Stimulated activated CD8-positive, alpha-beta memory T cell treated with anti-CD3 and anti-CD28 coated beads, Interleukin-15, amount 100 ng/mL, for 1 hour (primary cell): ENCODE measurements at regions not wholly inside any gene's neighbourhood (a gene's known extent, or its start where the extent isn't known, plus 50 kb on each side); places are given as distances from the start of the nearest gene placed in this dataset.

Source experiments
- DNase-seq: peaks from one replicate; pipeline ENCODE4 v3.0.0-alpha.2; 2020; ENCODE audit warnings: low read depth

- DNase-seq: no peak
These were observed 119.5 kb upstream of the TNRC6C start for GRCh38 chr17:77838748-77839697.

- DNase-seq: no peak
These were observed 118.6 kb upstream of the TNRC6C start for GRCh38 chr17:77839698-77840512.

GRCh38 chr17:77840513-77841165 lies 117.9 kb upstream of the TNRC6C start:
- no peak for DNase-seq

GRCh38 chr17:77841742-77842527 lies 116.6 kb upstream of the TNRC6C start:
- no peak for DNase-seq

GRCh38 chr17:77842528-77843147 lies 115.9 kb upstream of the TNRC6C start:
- no peak for DNase-seq

GRCh38 chr17:77843255-77843895 lies 115.1 kb upstream of the TNRC6C start:
- DNase-seq: peak; percentile 35

GRCh38 chr17:77843896-77844295 lies 114.6 kb upstream of the TNRC6C start:
- DNase-seq: no peak

- DNase-seq: no peak
These were observed 113.8 kb upstream of the TNRC6C start for GRCh38 chr17:77844681-77845080.

GRCh38 chr17:77845541-77846225 lies 112.8 kb upstream of the TNRC6C start:
- no peak for DNase-seq

GRCh38 chr17:77846531-77847085 lies 111.9 kb upstream of the TNRC6C start:
- no peak for DNase-seq

GRCh38 chr17:77847221-77848085 lies 111.0 kb upstream of the TNRC6C start:
- DNase-seq: no peak

GRCh38 chr17:77848257-77848656 lies 110.2 kb upstream of the TNRC6C start:
- DNase-seq: no peak

GRCh38 chr17:77849239-77849638 lies 109.3 kb upstream of the TNRC6C start:
- DNase-seq: no peak

- DNase-seq: no peak
These were observed 106.6 kb upstream of the TNRC6C start for GRCh38 chr17:77851921-77852320.

- DNase-seq: no peak
These were observed 105.8 kb upstream of the TNRC6C start for GRCh38 chr17:77852731-77853130.

GRCh38 chr17:77853191-77853977 lies 105.1 kb upstream of the TNRC6C start:
- no peak for DNase-seq

GRCh38 chr17:77854083-77854758 lies 104.3 kb upstream of the TNRC6C start:
- no peak for DNase-seq
